ENCODE measurements at regions not wholly inside any gene's neighbourhood (a gene's known extent, or its start where the extent isn't known, plus 50 kb on each side); places are given as distances from the start of the nearest gene placed in this dataset.

DNA sequence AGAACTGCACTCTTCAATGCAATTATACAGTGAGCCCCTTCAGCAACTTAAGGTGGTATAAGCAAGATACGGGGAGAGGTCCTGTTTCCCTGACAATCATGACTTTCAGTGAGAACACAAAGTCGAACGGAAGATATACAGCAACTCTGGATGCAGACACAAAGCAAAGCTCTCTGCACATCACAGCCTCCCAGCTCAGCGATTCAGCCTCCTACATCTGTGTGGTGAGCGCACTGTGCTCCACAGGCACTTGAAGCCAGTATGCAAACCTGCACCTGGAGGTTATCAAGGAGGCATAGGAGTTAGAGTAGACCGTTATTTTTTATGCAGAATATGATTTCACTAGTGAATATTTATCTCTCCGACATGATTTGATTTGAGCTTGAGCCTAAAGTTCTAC is 152.2 kb upstream of the OR4E1 start:
- TF ChIP-seq KDM5A (IDR thresholded peaks at IDR 0.05; ENCODE audit: low read length) (no peak), JUND (IDR thresholded peaks at IDR 0.05; ENCODE audit: low read length) (no peak), TAF1 (IDR thresholded peaks at IDR 0.05; ENCODE audit: low read depth, low read length) (no peak), POLR2A (IDR thresholded peaks at IDR 0.05; ENCODE audit: control extremely low read depth in 1 of 2, low read depth in 2 of 2, low read length in 2 of 2) (no peak), PHF8 (conservative IDR thresholded peaks at IDR 0.05; ENCODE audit: low read depth, low read length) (no peak), RFX5 (IDR thresholded peaks at IDR 0.05; ENCODE audit: borderline replicate concordance, low read depth, low read length) (no peak), NRF1 (IDR thresholded peaks at IDR 0.05; ENCODE audit: low read depth, low read length) (no peak), YY1 (IDR thresholded peaks at IDR 0.05; ENCODE audit: low read depth, low read length) (no peak), POLR2AphosphoS5 (IDR thresholded peaks at IDR 0.05; ENCODE audit: low read depth, low read length) (no peak), CBX5 (IDR thresholded peaks at IDR 0.05; ENCODE audit: low read depth, low read length) (no peak), RXRA (IDR thresholded peaks at IDR 0.05; ENCODE audit: insufficient read depth, low read depth, low read length) (no peak)
- TF ChIP-seq, protein P1, sequence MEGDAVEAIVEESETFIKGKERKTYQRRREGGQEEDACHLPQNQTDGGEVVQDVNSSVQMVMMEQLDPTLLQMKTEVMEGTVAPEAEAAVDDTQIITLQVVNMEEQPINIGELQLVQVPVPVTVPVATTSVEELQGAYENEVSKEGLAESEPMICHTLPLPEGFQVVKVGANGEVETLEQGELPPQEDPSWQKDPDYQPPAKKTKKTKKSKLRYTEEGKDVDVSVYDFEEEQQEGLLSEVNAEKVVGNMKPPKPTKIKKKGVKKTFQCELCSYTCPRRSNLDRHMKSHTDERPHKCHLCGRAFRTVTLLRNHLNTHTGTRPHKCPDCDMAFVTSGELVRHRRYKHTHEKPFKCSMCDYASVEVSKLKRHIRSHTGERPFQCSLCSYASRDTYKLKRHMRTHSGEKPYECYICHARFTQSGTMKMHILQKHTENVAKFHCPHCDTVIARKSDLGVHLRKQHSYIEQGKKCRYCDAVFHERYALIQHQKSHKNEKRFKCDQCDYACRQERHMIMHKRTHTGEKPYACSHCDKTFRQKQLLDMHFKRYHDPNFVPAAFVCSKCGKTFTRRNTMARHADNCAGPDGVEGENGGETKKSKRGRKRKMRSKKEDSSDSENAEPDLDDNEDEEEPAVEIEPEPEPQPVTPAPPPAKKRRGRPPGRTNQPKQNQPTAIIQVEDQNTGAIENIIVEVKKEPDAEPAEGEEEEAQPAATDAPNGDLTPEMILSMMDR (IDR thresholded peaks at IDR 0.05; ENCODE audit: control extremely low read depth in 1 of 3, insufficient read depth in 1 of 3, low read depth in 1 of 3, low read length in 3 of 3): no peak
- TF ChIP-seq, protein P2, sequence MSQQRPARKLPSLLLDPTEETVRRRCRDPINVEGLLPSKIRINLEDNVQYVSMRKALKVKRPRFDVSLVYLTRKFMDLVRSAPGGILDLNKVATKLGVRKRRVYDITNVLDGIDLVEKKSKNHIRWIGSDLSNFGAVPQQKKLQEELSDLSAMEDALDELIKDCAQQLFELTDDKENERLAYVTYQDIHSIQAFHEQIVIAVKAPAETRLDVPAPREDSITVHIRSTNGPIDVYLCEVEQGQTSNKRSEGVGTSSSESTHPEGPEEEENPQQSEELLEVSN (IDR thresholded peaks at IDR 0.05): no peak
- TF ChIP-seq, protein P3, sequence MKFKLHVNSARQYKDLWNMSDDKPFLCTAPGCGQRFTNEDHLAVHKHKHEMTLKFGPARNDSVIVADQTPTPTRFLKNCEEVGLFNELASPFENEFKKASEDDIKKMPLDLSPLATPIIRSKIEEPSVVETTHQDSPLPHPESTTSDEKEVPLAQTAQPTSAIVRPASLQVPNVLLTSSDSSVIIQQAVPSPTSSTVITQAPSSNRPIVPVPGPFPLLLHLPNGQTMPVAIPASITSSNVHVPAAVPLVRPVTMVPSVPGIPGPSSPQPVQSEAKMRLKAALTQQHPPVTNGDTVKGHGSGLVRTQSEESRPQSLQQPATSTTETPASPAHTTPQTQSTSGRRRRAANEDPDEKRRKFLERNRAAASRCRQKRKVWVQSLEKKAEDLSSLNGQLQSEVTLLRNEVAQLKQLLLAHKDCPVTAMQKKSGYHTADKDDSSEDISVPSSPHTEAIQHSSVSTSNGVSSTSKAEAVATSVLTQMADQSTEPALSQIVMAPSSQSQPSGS (IDR thresholded peaks at IDR 0.05; ENCODE audit: low read length): no peak
